HepG2 (cell line): ENCODE measurements at regions not wholly inside any gene's neighbourhood (a gene's known extent, or its start where the extent isn't known, plus 50 kb on each side); places are given as distances from the start of the nearest gene placed in this dataset.

ENCODE experiments used
- CBX1 ChIP-seq: IDR thresholded peaks from one replicate; pipeline ENCODE4 v1.6.1; 2016; ENCODE audit warnings: antibody characterized with exemption, low read depth
- CEBPG ChIP-seq: IDR thresholded peaks from 2 replicates; pipeline ENCODE4 v1.6.1; 2016
- FOSL1 ChIP-seq: sonication (generic); formaldehyde crosslinking; IDR thresholded peaks from 2 replicates; pipeline ENCODE4 v1.9.0; 2021; ENCODE audit warnings: missing genetic modification reagents, borderline replicate concordance
- HDAC2 ChIP-seq: sonication (generic); formaldehyde crosslinking; IDR thresholded peaks from 2 replicates; pipeline ENCODE4 v1.4.0; 2020; ENCODE audit warnings: missing genetic modification reagents
- MBNL3 ChIP-seq: fragments of 250-450 bp; sonication (Bioruptor Pico); conservative IDR thresholded peaks from 2 replicates; pipeline ENCODE4 v1.8.0; 2022; ENCODE audit warnings: mild to moderate bottlenecking, inconsistent platforms
- MED8 ChIP-seq: sonication (generic); formaldehyde crosslinking; IDR thresholded peaks from 2 replicates; pipeline ENCODE4 v1.8.1; 2023; ENCODE audit warnings: mild to moderate bottlenecking, missing genetic modification reagents; ENCODE audit not compliant: insufficient replicate concordance
- NFAT5 ChIP-seq: sonication (generic); formaldehyde crosslinking; IDR thresholded peaks from 2 replicates; pipeline ENCODE4 v1.4.0; 2020; ENCODE audit warnings: missing genetic modification reagents
- NPAS2 ChIP-seq: sonication (generic); formaldehyde crosslinking; IDR thresholded peaks from 2 replicates; pipeline ENCODE4 v1.8.0; 2022; ENCODE audit warnings: mild to moderate bottlenecking, missing genetic modification reagents, borderline replicate concordance
- SNAI1 ChIP-seq: sonication (generic); formaldehyde crosslinking; IDR thresholded peaks from 2 replicates; pipeline ENCODE4 v1.5.0; 2020; ENCODE audit warnings: mild to moderate bottlenecking, missing genetic modification reagents, borderline replicate concordance
- TEAD2 ChIP-seq: sonication (generic); formaldehyde crosslinking; IDR thresholded peaks from 2 replicates; pipeline ENCODE4 v1.9.0; 2021; ENCODE audit warnings: missing genetic modification reagents
- ZBTB2 ChIP-seq: sonication (generic); formaldehyde crosslinking; IDR thresholded peaks from 2 replicates; pipeline ENCODE4 v1.8.0; 2022; ENCODE audit warnings: low read depth, missing genetic modification reagents
- ZBTB26 ChIP-seq: IDR thresholded peaks from 2 replicates; pipeline ENCODE4 v1.6.1; 2016; ENCODE audit warnings: missing compliant biosample characterization, missing genetic modification reagents, borderline replicate concordance
- ZFP36L2 ChIP-seq: sonication (generic); formaldehyde crosslinking; IDR thresholded peaks from 2 replicates; pipeline ENCODE4 v1.4.0; 2020; ENCODE audit warnings: missing genetic modification reagents
- ZGPAT ChIP-seq: IDR thresholded peaks from 2 replicates; pipeline ENCODE4 v1.6.1; 2016; ENCODE audit warnings: mild to moderate bottlenecking
- ZNF280B ChIP-seq: sonication (generic); formaldehyde crosslinking; IDR thresholded peaks from 2 replicates; pipeline ENCODE4 v1.5.0; 2020; ENCODE audit warnings: missing genetic modification reagents, mild to moderate bottlenecking, borderline replicate concordance
- ZNF317 ChIP-seq: sonication (generic); formaldehyde crosslinking; IDR thresholded peaks from 2 replicates; pipeline ENCODE4 v1.5.0; 2020; ENCODE audit warnings: mild to moderate bottlenecking, missing genetic modification reagents
- ZNF354B ChIP-seq: sonication (generic); formaldehyde crosslinking; IDR thresholded peaks from 2 replicates; pipeline ENCODE4 v1.8.0; 2022; ENCODE audit warnings: mild to moderate bottlenecking, missing genetic modification reagents
- ZNF362 ChIP-seq: sonication (generic); formaldehyde crosslinking; IDR thresholded peaks from 2 replicates; pipeline ENCODE4 v1.4.0; 2020; ENCODE audit warnings: missing genetic modification reagents, mild to moderate bottlenecking, borderline replicate concordance

- TF ChIP-seq CEBPG (CRISPR knock-in tag) (peak; percentile 29; the same call in 1 of the 2 replicates), ZGPAT (0 out of 2 replicates have a peak, but pooled peaks have one; percentile 22), NPAS2 (CRISPR knock-in tag) (no peak), MBNL3 (CRISPR knock-in tag) (no peak), ZNF354B (CRISPR knock-in tag) (no peak), HDAC2 (no peak), CBX1 (no peak), ZNF317 (no peak), ZNF362 (CRISPR knock-in tag) (no peak), FOSL1 (CRISPR knock-in tag) (no peak), MED8 (CRISPR knock-in tag) (no peak), NFAT5 (CRISPR knock-in tag) (no peak), ZFP36L2 (no peak), ZBTB2 (CRISPR knock-in tag) (no peak), ZBTB26 (CRISPR knock-in tag) (no peak), SNAI1 (no peak), TEAD2 (no peak), ZNF280B (no peak)
These were observed 129.9 kb upstream of the TGFBR2 start (continued) for GRCh38 chr3:30476368-30477084.
